Upper lobe of right lung (tissue), 1 donor: ENCODE measurements at regions not wholly inside any gene's neighbourhood (a gene's known extent, or its start where the extent isn't known, plus 50 kb on each side); places are given as distances from the start of the nearest gene placed in this dataset.
"Not testable (repeated sequence)": the region's sequence is repeated elsewhere in the genome, so short reads cannot be mapped to it uniquely, and the experiment has no call there.

ENCODE experiments used
- ATAC-seq: fragments of 200-7000 bp; cut with Tn5 transposase; one replicate; pipeline ENCODE4 v1.9.1; 2020; ENCODE audit warnings: mild to moderate bottlenecking, moderate library complexity
- DNase-seq: peaks from one replicate; pipeline ENCODE4 v3.0.0-alpha.2; 2020
- H3K27ac ChIP-seq: fragments of 200-600 bp; one replicate; pipeline ENCODE4 v1.8.0; 2022
- H3K27me3 ChIP-seq: fragments of 200-600 bp; one replicate; pipeline ENCODE4 v1.8.0; 2022; ENCODE audit warnings: mild to moderate bottlenecking
- H3K36me3 ChIP-seq: fragments of 200-600 bp; one replicate; pipeline ENCODE4 v1.8.0; 2022
- H3K4me1 ChIP-seq: fragments of 200-600 bp; one replicate; pipeline ENCODE4 v1.8.0; 2022
- H3K4me3 ChIP-seq: fragments of 200-600 bp; one replicate; pipeline ENCODE4 v1.8.0; 2022; ENCODE audit warnings: mild to moderate bottlenecking
- H3K9me3 ChIP-seq: fragments of 200-600 bp; one replicate; pipeline ENCODE4 v1.8.0; 2022
- CTCF ChIP-seq: fragments of 200-600 bp; IDR thresholded peaks from one replicate; pipeline ENCODE4 v1.8.0; 2022; ENCODE audit warnings: antibody characterized with exemption
- intact Hi-C: fragments of 100-400 bp; cut with DNase I; formaldehyde crosslinking; loops from one replicate; pipeline ENCODE4 v1.11.0; 2022
- donor health status: DM: no; HTN: yes; CAD: no; lungs with severe emphysema.

- no peak for TF ChIP-seq CTCF
- H3K4me3 ChIP-seq = no peak overlapping the region
- intact Hi-C loops = no loop called here
- DNase-seq (no peak), ATAC-seq (no peak)
- H3K27ac ChIP-seq = no peak overlapping the region
- no peaks in the 10 kb centered on the region for H3K36me3 ChIP-seq
- no peaks in the 10 kb centered on the region for H3K9me3 ChIP-seq
- no peaks in the 10 kb centered on the region for H3K27me3 ChIP-seq
- no peaks in the 10 kb centered on the region for H3K4me1 ChIP-seq
These were observed 593.3 kb upstream of the HS3ST5 start for GRCh38 chr6:114936080-114936479.

GRCh38 chr6:114934079-114934478 lies 591.3 kb upstream of the HS3ST5 start:
- no peak overlapping the region for H3K27ac ChIP-seq
- no peaks in the 10 kb centered on the region for H3K9me3 ChIP-seq
- no peaks in the 10 kb centered on the region for H3K4me1 ChIP-seq
- DNase-seq (no peak), ATAC-seq (peak; percentile 24)
- no peaks in the 10 kb centered on the region for H3K27me3 ChIP-seq
- H3K36me3 ChIP-seq = no peaks in the 10 kb centered on the region
- no peak overlapping the region for H3K4me3 ChIP-seq
- intact Hi-C loops = no loop called here
- TF ChIP-seq CTCF = no peak

- intact Hi-C loops, DNase-seq, H3K27ac ChIP-seq, H3K27me3 ChIP-seq, H3K4me3 ChIP-seq, H3K36me3 ChIP-seq, H3K9me3 ChIP-seq, H3K4me1 ChIP-seq, ATAC-seq: not testable (repeated sequence)
These were observed 585.9 kb upstream of the HS3ST5 start for GRCh38 chr6:114928731-114929130.

GRCh38 chr6:114906096-114906495 lies 563.3 kb upstream of the HS3ST5 start:
- no peak for ATAC-seq
- no peak for TF ChIP-seq CTCF
- H3K27ac ChIP-seq = no peak overlapping the region
- intact Hi-C loops = no loop called here
- H3K36me3 ChIP-seq = no peaks in the 10 kb centered on the region
- H3K4me1 ChIP-seq = no peaks in the 10 kb centered on the region
- H3K9me3 ChIP-seq = no peaks in the 10 kb centered on the region
- no peaks in the 10 kb centered on the region for H3K27me3 ChIP-seq
- no peak overlapping the region for H3K4me3 ChIP-seq
- no peak for DNase-seq

- no peak for TF ChIP-seq CTCF
- H3K4me1 ChIP-seq = no peaks in the 10 kb centered on the region
- ATAC-seq (no peak), DNase-seq (no peak)
- no peak overlapping the region for H3K27ac ChIP-seq
- no peaks in the 10 kb centered on the region for H3K36me3 ChIP-seq
- H3K9me3 ChIP-seq = no peaks in the 10 kb centered on the region
- H3K27me3 ChIP-seq = no peaks in the 10 kb centered on the region
- H3K4me3 ChIP-seq = no peak overlapping the region
- intact Hi-C loops = no loop called here
These were observed 554.7 kb upstream of the HS3ST5 start for GRCh38 chr6:114897536-114897935.

- DNase-seq (no peak), ATAC-seq (no peak)
- H3K27me3 ChIP-seq = no peaks in the 10 kb centered on the region
- TF ChIP-seq CTCF = no peak
- intact Hi-C loops = no loop called here
- no peaks in the 10 kb centered on the region for H3K9me3 ChIP-seq
- H3K4me1 ChIP-seq = no peaks in the 10 kb centered on the region
- H3K36me3 ChIP-seq = no peaks in the 10 kb centered on the region
- no peak overlapping the region for H3K4me3 ChIP-seq
- H3K27ac ChIP-seq = no peak overlapping the region
These were observed 549.4 kb upstream of the HS3ST5 start for GRCh38 chr6:114892211-114892610.
